ENCODE measurements at regions not wholly inside any gene's neighbourhood (a gene's known extent, or its start where the extent isn't known, plus 50 kb on each side); places are given as distances from the start of the nearest gene placed in this dataset.

GRCh38 chr9:91040371-91041215, 239.0 kb downstream of the SYK start:
- H3K4me3 ChIP-seq (ENCODE audit: low read depth, low read length) = no peak overlapping the region
- TF ChIP-seq CTCF (IDR thresholded peaks at IDR 0.05; ENCODE audit: low read depth, low read length) = no peak
- DNase-seq (ENCODE audit: low read depth, low spot score) = no peak
- in situ Hi-C loops (cut with HindIII; ENCODE audit: low sequenced_read_pairs) = no loop called here

GRCh38 chr9:91042024-91042423, 240.4 kb downstream of the SYK start:
- no peak for DNase-seq (ENCODE audit: low read depth, low spot score)
- in situ Hi-C loops (cut with HindIII; ENCODE audit: low sequenced_read_pairs) = no loop called here
- H3K4me3 ChIP-seq (ENCODE audit: low read depth, low read length) = no peak overlapping the region
- TF ChIP-seq CTCF (IDR thresholded peaks at IDR 0.05; ENCODE audit: low read depth, low read length) = no peak

- TF ChIP-seq CTCF (IDR thresholded peaks at IDR 0.05; ENCODE audit: low read depth, low read length) = no peak
- no peak overlapping the region for H3K4me3 ChIP-seq (ENCODE audit: low read depth, low read length)
- no peak for DNase-seq (ENCODE audit: low read depth, low spot score)
- in situ Hi-C loops (cut with HindIII; ENCODE audit: low sequenced_read_pairs) = no loop called here
Measured at GRCh38 chr9:91042541-91042940, 240.9 kb downstream of the SYK start.

- DNase-seq (ENCODE audit: low read depth, low spot score) = no peak
- in situ Hi-C loops (cut with HindIII; ENCODE audit: low sequenced_read_pairs) = no loop called here
- TF ChIP-seq CTCF (IDR thresholded peaks at IDR 0.05; ENCODE audit: low read depth, low read length) = no peak
- no peak overlapping the region for H3K4me3 ChIP-seq (ENCODE audit: low read depth, low read length)
Measured at GRCh38 chr9:91043056-91043810, 241.6 kb downstream of the SYK start.

- no peak for TF ChIP-seq CTCF (IDR thresholded peaks at IDR 0.05; ENCODE audit: low read depth, low read length)
- no peak for DNase-seq (ENCODE audit: low read depth, low spot score)
- no peak overlapping the region for H3K4me3 ChIP-seq (ENCODE audit: low read depth, low read length)
- in situ Hi-C loops (cut with HindIII; ENCODE audit: low sequenced_read_pairs) = no loop called here
Measured at GRCh38 chr9:91043811-91044175, 242.2 kb downstream of the SYK start.

GRCh38 chr9:91044354-91044753, 242.7 kb downstream of the SYK start:
- in situ Hi-C loops (cut with HindIII; ENCODE audit: low sequenced_read_pairs) = no loop called here
- no peak for TF ChIP-seq CTCF (IDR thresholded peaks at IDR 0.05; ENCODE audit: low read depth, low read length)
- no peak for DNase-seq (ENCODE audit: low read depth, low spot score)

More at GRCh38 chr9:91044354-91044753, 242.7 kb downstream of the SYK start:
- no peak overlapping the region for H3K4me3 ChIP-seq (ENCODE audit: low read depth, low read length)

Measured in astrocyte of the spinal cord (primary cell).